ENCODE measurements at regions not wholly inside any gene's neighbourhood (a gene's known extent, or its start where the extent isn't known, plus 50 kb on each side); places are given as distances from the start of the nearest gene placed in this dataset.

DNA sequence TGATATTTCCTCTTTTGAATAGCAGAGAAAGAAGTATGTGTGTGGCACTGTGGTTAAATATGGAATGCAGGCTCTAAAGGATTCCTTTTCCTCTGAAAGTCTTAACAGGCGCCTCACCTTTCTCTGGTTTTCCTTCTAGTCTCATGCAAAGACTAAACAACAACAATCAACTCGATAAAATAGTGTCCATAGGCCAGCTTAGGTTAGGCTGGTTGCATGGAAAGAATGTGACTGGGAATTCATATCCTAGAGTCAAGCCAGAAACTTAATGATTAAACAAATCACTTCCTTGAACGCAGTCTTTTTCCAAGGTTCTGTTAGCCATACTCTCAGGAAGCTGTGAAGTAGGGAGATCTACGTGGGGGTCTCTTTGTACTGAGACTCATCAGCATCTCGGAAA lies 800.8 kb upstream of the ID2 start:
- DNase-seq = no peak

DNA sequence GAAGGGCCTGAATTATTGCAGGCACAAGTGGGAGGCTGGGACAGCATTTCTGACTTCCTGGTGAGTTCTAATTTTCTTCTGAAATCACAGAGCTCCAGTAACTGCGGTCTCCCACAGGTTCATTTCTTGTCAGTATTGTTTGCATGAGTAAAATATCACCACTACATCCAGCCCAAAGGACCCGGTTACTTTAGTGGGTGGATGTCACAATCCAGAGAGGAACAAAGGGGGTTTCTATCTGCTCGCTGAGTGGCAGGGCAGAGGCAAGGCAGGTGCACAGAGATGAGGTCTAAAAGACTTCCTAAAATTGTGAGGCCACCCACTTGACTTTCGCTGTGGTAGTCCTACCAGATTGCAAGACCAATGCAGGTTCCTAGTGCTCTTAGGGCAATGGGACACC lies 800.4 kb upstream of the ID2 start:
- DNase-seq = no peak

DNA sequence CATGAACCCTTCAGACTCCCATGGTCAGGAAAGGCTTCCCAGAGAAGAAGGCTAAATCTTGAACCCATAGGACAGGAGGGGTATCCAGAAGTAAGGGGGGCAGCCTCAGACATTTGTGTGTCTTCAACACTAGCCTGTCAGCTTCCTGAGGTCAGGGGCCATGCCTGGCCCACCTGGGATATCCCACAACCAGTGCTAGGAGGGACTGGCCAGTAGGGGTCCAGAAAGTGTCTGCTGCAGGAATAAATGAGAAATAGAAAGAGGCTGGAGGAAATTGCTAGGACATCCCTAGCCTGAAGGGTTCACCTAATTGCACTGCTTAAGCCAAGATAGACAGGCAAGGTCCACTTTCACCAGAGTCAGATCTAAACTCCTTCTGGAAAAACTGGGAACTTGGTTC lies 799.6 kb upstream of the ID2 start:
- no peak for DNase-seq

DNA sequence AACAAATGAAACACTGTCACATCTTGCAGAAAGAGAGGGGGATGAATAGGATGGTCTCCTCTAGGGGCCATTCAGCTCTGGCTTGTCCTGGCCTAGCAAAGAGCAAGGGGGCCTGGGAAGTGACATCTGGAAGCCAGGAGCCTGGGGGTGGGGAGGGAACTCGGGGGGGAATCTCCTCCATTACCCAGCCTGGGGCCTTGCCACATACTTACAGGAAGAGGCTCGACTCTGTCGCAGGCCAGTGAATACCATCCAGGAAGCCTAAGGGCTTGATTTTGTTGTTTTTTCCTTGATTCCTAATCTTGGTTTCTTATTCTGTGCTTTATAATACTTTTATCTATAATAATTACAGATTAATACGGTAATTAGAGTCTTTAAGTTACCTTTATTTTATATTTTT lies 797.5 kb upstream of the ID2 start:
- no peak for DNase-seq

DNA sequence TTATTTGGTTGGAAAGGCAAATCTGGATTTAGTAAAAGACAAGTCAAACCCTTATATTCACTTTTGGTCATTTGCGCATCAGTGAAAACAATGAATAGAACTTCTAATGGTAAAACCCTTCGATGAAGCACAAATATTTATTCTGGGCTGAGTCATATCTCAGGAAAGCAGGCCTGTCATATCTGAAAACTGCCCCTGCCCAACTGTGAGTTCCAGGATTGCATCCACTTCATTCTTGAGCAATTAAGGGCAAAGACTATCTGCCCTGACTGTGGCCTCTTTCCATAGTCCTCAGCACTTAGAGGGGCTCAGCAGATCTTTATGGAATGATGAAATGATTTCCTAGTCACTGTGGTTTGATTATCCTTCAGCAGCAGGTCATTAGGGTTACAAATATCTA lies 795.2 kb upstream of the ID2 start:
- no peak for DNase-seq

DNA sequence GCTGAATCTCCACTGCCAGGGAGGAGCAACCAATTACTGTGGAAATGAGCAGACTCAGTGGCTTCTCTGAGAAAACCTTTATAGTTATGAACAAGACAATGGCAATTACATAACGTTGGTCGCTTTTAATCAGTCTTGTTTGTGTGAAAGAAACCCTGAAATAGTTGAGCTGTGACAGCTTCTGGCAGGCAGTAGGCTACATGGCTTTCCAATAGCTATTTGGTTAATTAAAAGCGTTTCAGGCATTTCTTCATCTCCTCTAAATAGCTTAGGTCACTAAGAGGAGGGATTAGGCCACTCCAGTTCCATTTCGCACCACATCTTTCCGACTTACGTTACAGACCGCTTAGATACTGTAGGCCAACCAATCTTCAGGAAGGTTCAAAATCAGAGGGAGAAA lies 794.4 kb upstream of the ID2 start:
- no peak for DNase-seq

DNA sequence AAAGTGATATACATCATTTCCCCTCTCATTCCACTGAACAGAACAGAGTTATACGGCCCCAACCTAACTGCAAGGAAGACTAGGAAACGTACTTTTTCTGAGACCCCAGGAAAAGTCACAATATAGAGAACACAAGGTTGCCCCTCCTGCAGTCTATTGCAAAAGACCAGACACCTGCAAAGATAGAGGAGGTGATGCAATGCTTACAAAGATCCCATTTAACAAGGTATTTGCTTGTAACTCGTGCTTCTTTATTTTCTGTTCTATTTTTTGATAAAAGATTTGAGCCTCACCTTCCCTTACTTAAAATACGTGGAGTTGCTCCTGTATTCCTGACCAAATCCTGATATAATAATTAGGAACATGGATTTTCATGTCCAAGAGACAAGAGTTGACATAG lies 793.0 kb upstream of the ID2 start:
- DNase-seq = no peak

DNA sequence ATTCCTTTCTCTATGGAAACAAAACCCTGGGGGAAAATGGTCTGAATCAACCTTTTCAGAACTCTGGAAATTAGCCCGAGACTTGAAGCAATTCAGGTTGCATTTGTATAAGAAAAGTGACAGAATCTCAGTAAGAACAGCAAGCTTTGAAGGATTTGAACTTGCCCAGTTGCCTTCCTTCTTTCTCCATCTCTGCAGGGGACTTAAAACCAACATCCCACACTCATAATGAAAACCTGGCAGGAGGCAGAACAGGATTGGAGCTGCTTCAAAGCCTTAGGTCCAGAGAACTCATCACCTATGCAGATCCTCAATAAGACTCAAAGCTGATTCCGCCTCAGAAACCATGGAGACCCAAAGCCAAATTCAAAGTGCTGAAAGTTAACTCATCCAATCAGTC lies 790.5 kb upstream of the ID2 start:
- DNase-seq = no peak

DNA sequence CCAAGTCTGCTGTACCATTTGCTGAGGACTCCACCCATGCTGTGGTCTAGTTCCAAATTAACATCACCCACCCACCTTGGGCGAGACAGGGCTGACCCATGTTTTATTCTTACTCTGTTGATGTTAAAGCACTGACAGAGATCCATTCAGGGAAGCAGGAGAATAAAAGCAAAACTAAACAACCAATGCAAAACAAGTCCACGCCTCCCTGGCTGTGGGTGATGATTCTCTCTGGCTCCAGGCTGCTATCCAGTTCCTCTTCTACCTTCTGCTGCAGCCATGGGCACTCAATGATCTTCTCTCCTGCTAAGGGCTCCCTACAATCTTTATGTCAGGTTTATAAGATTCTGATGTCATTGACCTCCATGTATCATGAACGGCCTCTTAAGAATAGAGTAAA lies 786.6 kb upstream of the ID2 start:
- no peak for DNase-seq

DNA sequence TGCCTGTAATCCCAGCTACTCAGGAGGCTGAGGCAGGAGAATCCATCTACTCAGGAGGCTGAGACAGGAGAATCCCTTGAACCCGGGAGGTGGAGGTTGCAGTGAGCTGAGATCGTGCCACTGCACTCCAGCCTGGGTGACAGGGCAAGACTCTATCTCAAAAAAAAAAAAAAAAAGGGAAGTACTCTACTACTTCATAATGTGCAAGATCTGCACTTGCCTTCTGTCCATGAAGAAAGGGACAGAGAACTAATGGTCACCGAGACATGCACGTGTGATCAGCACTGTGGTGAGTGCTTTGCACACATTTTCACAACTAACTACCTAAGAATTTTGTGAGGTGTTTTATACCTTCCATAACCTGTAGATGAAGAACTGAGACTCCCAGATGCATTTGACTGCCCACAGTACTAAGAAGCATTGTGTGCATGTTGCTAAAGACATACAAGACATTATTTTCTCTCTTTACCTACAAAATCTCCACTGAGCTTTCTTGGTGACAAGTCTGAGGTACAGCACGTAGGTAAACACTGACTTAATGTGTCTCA lies 784.8 kb upstream of the ID2 start:
- DNase-seq = no peak

DNA sequence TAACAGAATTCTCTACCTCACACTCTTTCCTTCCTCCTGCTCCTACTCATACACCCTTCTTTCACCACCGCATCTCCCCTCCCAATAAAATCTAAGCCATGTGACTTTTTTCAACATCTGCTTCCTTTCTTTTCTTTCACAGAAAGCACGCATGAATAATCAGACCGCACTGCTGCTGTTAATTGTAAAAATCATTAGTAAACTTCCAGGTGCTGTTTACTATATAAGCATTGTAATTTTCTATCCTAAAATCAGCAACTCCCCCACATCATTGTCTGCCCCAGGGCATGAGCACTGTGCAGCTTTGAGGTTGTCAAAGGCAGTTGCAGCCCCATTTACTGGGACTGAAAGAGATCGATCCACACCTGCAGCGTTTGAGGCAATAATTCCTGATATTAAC lies 782.6 kb upstream of the ID2 start:
- DNase-seq = no peak

DNA sequence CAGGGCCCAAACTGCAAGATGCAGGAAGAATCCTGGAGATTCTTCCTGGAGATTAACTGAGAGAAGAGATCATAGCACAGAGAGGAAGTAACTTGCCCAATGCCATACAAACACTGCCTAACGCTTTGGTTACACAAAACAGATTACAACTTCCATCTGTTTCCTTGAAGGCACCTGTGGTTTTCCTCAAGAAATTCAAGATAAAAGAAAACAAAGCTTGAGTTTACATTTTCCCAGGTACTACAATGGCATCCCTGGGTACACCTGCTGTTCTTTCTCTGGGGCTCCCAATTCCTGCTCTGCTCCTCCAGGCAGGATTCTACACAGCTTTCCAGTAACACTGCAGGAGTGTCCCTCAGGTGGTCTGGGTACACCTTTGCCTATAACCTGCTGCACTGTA lies 781.9 kb upstream of the ID2 start:
- DNase-seq = no peak

DNA sequence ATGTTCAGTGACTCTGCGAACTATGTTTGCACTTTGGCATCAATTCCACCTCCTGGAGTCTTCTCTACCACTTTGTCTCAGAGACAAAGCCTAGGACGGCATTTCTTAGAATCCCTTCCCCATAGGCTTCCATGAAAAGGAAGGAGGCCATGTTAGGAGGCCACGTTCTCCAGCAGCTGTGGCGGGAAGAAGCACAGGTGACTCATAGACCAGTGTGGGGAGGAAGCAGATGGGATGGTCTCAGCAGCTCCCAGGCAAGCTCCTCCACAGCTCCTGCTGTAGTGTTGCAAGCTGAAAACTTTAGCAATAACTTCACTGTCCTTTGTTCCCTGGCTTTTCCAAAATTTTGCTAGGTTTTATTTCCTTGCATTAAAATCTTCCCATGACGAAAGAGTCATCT lies 781.3 kb upstream of the ID2 start:
- DNase-seq = no peak

DNA sequence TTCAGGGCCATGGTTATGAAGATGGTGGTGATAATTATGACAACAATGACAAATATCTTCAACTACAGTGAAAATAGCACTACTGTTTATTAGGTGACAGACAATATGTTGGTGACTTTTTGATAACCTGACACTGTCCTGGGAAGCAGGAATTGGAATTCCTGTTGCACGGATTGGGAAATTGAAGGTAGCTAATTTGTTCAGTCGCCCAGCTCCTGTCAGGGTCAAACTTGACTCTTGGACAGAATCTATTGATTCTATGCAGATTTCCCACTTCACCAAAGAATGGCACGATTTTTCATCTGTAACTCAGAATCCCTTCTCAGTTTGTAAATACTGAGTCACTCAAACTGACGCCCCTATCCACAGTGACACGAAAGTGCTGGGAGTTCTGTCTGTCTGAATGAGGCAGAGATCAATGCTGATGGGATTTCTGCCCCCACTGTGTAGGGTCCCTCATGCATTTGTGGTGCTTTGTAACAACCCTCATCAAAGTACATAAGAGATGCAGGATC lies 779.5 kb upstream of the ID2 start:
- no peak for DNase-seq

DNA sequence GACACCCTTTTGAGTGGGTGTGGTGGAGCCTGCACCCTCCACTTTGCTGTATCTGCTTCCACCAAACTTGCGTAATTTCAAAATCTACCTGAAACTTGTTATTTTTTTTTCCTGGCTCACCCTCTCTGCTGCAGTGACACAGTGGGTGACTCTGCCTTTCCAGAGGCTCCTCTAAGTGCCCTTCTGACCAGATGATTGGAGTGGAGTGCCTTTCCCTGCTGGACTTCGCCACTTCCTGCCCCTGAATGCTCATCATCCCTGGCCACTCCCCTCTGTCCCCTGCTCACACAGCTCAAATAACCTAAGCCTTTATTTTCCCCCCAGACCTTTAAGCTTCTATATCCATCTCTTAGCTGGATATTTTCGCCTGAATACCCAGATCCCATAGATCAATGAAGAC lies 777.5 kb upstream of the ID2 start:
- no peak for DNase-seq

DNA sequence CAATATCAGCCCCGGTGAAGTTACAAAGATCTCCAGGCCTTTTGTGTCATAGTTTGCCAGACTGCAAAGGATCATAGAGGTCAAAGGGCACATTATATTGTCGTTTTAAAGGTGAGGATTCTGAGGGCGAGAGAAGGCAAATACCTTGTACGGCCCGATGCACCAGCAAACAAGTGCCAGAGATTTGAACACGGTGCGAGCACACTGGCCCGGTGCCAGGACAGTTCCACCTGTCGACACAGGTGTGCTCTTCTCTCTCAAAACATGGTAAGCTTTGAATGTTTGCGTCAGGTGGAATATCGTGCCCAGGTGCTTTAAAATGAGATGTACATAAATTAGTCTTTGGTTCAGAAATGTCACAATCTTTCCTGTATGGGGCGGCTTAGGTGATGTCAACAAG lies 776.1 kb upstream of the ID2 start:
- no peak for DNase-seq

DNA sequence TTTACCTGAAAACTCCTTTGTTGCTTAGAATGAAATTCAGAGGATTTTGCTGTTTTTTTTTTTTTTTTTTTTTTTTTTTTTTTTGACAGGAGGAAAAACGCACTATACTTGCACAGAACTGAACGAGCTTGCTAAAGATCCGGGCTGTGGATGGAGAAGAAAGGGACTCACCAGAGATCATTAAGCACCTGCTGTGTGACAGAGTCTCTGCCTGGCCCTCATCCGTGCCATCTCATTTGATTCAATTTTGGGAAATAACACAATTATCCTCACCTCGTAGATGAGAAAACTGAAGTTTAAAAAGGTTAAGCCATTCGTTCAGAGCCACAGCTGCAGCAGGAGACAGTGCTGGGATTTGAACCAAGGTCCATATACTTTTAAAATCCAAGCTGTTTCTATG lies 775.4 kb upstream of the ID2 start:
- DNase-seq = no peak

DNA sequence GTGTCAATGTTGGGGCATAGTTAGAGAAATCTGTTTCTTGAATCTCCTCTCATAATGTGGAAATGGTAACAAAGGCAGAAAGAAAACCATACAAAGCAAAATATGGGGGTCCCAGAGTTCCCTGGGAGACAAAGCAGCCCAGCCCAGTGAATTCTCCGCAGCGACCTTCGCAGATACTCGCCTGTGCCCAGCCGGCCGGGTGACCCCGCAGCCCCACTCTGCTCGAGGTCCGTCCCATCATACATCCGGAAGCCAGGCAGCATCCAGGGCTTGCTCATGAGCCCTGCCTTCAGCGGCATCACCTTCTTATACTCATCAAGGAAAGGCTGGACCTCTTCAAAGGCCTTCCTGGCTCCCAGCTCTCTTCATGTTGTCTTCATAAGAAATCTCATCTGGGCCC lies 774.8 kb upstream of the ID2 start:
- DNase-seq = no peak

DNA sequence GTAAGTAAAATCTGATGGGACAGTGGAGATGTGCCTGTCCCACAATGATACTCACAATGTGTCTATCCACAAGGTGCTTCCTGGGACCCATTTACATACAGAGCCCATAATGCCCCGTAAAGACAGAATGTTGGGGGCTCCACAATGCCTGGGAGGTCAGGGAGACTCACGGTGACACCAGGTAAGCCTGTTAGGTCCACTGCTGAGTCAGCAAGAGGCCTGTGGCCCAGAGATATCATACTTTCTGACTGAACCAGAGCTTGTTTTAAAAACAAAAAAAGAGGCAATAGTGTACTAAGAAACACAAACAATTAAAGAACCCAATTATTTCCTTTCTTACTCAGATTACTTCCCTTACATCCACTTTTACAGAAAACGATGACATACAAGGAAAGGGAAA lies 771.1 kb upstream of the ID2 start:
- DNase-seq = no peak

DNA sequence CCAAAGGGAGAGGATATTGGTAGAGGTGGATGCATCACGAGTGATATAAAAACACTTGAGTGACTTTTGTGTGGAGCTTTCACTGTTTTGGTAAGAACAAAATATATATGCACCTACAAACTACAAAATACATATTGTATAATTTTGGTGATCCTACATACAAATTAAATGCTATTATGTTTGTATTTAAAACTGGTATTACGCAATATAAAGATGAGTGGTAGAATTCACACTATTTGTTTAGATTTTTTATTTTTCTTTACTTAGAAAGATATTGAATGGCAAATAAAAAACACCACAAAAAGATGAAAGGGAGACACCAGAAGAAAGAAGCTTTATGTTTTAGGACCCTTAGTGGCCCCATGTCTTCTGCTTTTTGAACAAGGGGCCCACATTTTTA lies 770.7 kb upstream of the ID2 start:
- DNase-seq = no peak

DNA sequence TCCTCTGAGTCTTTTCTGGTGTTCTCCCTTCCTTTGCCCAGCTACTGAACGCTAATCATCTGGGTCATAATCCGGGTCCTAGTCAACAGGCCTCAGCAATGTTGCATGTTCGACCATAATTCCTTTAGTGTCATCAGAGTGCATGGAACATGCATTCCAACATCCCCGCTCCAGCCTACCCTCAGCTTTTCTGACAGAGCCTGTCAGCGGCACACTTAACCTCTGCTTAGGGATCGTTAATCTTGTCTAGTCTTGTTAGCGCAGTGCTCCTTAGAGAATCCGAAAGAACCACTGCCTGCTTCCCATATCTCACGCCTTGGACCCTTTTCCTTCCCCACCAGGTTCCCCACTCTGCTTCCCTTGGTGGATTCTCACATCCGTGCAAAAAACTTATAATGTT lies 767.9 kb upstream of the ID2 start:
- no peak for DNase-seq

DNA sequence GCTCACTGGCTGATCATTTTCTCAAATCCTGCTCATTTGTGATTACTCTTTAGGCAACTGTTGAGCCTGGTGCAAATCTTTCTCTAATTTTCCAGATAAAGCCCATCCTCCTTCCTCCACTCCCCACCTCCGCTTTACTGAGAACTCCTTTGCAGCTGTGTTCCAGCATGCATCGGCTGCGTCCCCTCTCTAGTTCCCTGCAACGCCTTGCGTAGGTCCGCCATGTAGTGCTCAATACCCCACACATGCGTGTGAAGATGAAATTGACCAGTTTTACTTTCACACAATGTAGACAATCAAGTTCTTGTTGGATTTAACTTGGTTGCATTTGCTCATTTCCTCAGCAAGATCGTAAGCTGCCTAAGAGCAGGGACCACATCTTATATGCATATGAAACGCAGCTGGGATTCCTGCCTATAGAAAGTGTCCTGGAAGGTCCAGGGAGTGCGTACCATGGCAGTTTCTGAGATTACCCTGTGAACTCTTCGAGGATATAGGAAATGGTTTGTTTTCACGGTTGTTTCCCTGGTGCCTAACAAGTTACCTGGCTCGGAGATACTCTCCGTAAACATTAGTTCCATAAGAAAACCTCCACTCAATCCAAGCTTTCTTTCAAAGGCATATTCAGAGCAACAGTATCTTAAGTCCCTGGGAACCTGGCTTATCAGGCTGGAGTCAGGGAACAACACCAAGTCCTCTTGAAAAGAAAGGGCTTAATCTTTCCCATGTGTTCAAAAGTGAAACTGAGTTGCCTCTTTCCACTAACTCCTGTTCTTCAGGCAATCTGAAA lies 766.4 kb upstream of the ID2 start:
- no peak for DNase-seq

DNA sequence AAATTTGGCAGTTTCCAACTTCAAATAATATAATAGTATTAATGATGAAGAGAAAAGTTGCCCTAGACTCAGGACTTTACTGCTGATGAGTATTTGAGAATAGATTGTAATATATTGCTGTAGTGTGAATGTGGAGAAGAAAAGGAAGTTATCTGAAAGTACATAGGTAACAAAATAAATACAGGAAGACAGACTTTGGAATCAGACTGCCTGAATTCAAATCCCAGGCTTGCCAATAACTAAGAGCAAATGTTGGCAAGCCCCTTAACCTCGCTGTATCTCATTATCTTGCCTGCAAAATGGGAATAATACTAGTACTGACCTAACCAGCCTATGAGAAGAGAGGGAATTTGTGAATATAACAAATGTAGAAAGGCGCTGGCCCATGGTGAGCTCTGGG lies 765.2 kb upstream of the ID2 start:
- DNase-seq = no peak

DNA sequence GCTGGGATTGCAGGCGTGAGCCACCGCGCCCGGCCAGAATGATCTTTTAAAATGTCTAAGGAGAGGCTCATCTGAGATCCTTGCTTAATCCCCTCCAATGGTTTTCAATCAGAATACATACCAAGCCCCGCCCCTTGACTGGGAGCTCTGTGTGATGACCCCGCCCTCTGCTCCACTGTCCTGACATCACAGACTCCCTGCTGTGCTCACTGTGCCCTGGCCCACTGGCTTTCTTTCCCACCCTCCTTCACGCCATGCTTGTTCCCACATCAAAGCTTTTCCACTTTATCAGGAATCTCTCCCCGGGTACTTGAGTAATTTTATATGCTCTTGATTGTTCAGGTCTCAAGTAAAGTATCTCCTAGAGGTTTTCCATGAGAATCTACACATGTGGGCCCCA lies 762.3 kb upstream of the ID2 start:
- DNase-seq = no peak

All from hypothalamus (tissue), 51 donors.